NCI-H524 (cell line): ENCODE measurements at regions not wholly inside any gene's neighbourhood (a gene's known extent, or its start where the extent isn't known, plus 50 kb on each side); places are given as distances from the start of the nearest gene placed in this dataset.

Source experiments
- DNase-seq, 2 experiments: peaks; one replicate each; lab custom pipeline; 2025; lab: John Stamatoyannopoulos, UW

GRCh38 chr2:139949242-139949972 lies 1169.2 kb upstream of the NXPH2 start:
- DNase-seq, result no peak

- no peak for DNase-seq
Measured at GRCh38 chr2:139946690-139947089, 1166.5 kb upstream of the NXPH2 start.

- no peak for DNase-seq
Measured at GRCh38 chr2:139940686-139941085, 1160.5 kb upstream of the NXPH2 start.

GRCh38 chr2:139925903-139926302 lies 1145.7 kb upstream of the NXPH2 start:
- DNase-seq, result no peak

- DNase-seq, result no peak
Measured at GRCh38 chr2:139924070-139924469, 1143.9 kb upstream of the NXPH2 start.

- no peak for DNase-seq
Measured at GRCh38 chr2:139918982-139919381, 1138.8 kb upstream of the NXPH2 start.

- no peak for DNase-seq
Measured at GRCh38 chr2:139917690-139918384, 1137.6 kb upstream of the NXPH2 start.

- peak in 1 of 2 experiments; percentile 7 for DNase-seq
Measured at GRCh38 chr2:139916822-139917221, 1136.6 kb upstream of the NXPH2 start.

GRCh38 chr2:139911160-139911559 lies 1131.0 kb upstream of the NXPH2 start:
- no peak for DNase-seq

- no peak for DNase-seq
Measured at GRCh38 chr2:139909136-139909535, 1128.9 kb upstream of the NXPH2 start.

GRCh38 chr2:139905624-139906023 lies 1125.4 kb upstream of the NXPH2 start:
- no peak for DNase-seq

GRCh38 chr2:139891636-139892035 lies 1111.4 kb upstream of the NXPH2 start:
- DNase-seq, result no peak

- no peak for DNase-seq
Measured at GRCh38 chr2:139885921-139886498, 1105.8 kb upstream of the NXPH2 start.

GRCh38 chr2:139876964-139877363 lies 1096.8 kb upstream of the NXPH2 start:
- no peak for DNase-seq

- no peak for DNase-seq
Measured at GRCh38 chr2:139876321-139876720, 1096.1 kb upstream of the NXPH2 start.

GRCh38 chr2:139872503-139872902 lies 1092.3 kb upstream of the NXPH2 start:
- DNase-seq, result no peak

- DNase-seq, result no peak
Measured at GRCh38 chr2:139872032-139872431, 1091.8 kb upstream of the NXPH2 start.

GRCh38 chr2:139867601-139868226 lies 1087.5 kb upstream of the NXPH2 start:
- no peak for DNase-seq

- DNase-seq, result no peak
Measured at GRCh38 chr2:139864821-139865302, 1084.7 kb upstream of the NXPH2 start.

- DNase-seq, result no peak
Measured at GRCh38 chr2:139854769-139855483, 1074.7 kb upstream of the NXPH2 start.

- DNase-seq, result no peak
Measured at GRCh38 chr2:139850254-139850890, 1070.2 kb upstream of the NXPH2 start.
